ENCODE measurements at regions not wholly inside any gene's neighbourhood (a gene's known extent, or its start where the extent isn't known, plus 50 kb on each side); places are given as distances from the start of the nearest gene placed in this dataset.

DNA sequence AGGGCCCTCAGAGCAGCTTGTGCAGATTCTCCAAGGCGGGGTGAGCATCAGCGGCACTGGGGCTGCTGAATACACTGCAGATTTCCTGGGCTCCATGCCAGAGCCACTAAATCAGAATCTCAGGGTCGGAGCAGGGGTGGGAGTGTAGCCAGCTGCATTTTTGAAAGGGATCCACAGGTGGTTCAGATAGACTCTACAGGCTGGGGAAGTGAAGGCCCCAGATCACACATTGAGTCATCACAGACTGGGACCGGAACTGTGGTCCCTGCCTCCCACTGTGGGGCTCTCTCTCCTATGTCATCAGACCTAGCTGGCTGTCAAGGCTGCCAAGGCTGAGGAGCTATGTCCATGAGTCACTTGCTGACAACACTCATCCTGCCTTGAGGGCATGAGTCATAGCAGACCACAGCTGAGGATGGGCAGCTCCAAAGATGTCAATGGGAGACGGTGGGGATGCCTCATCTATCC is 162.3 kb upstream of the MAMLD1 start (continued):
- TF ChIP-seq, protein P1, sequence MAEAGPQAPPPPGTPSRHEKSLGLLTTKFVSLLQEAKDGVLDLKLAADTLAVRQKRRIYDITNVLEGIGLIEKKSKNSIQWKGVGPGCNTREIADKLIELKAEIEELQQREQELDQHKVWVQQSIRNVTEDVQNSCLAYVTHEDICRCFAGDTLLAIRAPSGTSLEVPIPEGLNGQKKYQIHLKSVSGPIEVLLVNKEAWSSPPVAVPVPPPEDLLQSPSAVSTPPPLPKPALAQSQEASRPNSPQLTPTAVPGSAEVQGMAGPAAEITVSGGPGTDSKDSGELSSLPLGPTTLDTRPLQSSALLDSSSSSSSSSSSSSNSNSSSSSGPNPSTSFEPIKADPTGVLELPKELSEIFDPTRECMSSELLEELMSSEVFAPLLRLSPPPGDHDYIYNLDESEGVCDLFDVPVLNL (IDR thresholded peaks at IDR 0.05; ENCODE audit: low read depth, low read length): no peak
- TF ChIP-seq EGR1 (IDR thresholded peaks at IDR 0.05; ENCODE audit: borderline replicate concordance in 1 of 2, low read depth in 2 of 2, low read length in 2 of 2): no peak
- TF ChIP-seq, protein P2, sequence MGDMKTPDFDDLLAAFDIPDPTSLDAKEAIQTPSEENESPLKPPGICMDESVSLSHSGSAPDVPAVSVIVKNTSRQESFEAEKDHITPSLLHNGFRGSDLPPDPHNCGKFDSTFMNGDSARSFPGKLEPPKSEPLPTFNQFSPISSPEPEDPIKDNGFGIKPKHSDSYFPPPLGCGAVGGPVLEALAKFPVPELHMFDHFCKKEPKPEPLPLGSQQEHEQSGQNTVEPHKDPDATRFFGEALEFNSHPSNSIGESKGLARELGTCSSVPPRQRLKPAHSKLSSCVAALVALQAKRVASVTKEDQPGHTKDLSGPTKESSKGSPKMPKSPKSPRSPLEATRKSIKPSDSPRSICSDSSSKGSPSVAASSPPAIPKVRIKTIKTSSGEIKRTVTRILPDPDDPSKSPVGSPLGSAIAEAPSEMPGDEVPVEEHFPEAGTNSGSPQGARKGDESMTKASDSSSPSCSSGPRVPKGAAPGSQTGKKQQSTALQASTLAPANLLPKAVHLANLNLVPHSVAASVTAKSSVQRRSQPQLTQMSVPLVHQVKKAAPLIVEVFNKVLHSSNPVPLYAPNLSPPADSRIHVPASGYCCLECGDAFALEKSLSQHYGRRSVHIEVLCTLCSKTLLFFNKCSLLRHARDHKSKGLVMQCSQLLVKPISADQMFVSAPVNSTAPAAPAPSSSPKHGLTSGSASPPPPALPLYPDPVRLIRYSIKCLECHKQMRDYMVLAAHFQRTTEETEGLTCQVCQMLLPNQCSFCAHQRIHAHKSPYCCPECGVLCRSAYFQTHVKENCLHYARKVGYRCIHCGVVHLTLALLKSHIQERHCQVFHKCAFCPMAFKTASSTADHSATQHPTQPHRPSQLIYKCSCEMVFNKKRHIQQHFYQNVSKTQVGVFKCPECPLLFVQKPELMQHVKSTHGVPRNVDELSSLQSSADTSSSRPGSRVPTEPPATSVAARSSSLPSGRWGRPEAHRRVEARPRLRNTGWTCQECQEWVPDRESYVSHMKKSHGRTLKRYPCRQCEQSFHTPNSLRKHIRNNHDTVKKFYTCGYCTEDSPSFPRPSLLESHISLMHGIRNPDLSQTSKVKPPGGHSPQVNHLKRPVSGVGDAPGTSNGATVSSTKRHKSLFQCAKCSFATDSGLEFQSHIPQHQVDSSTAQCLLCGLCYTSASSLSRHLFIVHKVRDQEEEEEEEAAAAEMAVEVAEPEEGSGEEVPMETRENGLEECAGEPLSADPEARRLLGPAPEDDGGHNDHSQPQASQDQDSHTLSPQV (IDR thresholded peaks at IDR 0.05): no peak
- TF ChIP-seq SMAD5 (IDR thresholded peaks at IDR 0.05; ENCODE audit: low read depth): no peak
- no peak for TF ChIP-seq MTA2 (IDR thresholded peaks at IDR 0.05; ENCODE audit: low read depth)
- TF ChIP-seq EED (IDR thresholded peaks at IDR 0.05; ENCODE audit: low read depth): peak; percentile 96
- peak; percentile 65; the same call in 1 of the 2 replicates for TF ChIP-seq ZBED1 (IDR thresholded peaks at IDR 0.05; ENCODE audit: borderline replicate concordance)
- TF ChIP-seq IKZF2 (IDR thresholded peaks at IDR 0.05): peak; percentile 52 to 53; a peak in 3 of 4 replicates
- no peak for TF ChIP-seq MEF2B (IDR thresholded peaks at IDR 0.05; ENCODE audit: partially characterized antibody, poor library complexity, severe bottlenecking)
- TF ChIP-seq, protein P3, sequence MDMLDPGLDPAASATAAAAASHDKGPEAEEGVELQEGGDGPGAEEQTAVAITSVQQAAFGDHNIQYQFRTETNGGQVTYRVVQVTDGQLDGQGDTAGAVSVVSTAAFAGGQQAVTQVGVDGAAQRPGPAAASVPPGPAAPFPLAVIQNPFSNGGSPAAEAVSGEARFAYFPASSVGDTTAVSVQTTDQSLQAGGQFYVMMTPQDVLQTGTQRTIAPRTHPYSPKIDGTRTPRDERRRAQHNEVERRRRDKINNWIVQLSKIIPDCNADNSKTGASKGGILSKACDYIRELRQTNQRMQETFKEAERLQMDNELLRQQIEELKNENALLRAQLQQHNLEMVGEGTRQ (IDR thresholded peaks at IDR 0.05; ENCODE audit: borderline replicate concordance, low read depth, low read length): no peak
- TF ChIP-seq, protein P4, sequence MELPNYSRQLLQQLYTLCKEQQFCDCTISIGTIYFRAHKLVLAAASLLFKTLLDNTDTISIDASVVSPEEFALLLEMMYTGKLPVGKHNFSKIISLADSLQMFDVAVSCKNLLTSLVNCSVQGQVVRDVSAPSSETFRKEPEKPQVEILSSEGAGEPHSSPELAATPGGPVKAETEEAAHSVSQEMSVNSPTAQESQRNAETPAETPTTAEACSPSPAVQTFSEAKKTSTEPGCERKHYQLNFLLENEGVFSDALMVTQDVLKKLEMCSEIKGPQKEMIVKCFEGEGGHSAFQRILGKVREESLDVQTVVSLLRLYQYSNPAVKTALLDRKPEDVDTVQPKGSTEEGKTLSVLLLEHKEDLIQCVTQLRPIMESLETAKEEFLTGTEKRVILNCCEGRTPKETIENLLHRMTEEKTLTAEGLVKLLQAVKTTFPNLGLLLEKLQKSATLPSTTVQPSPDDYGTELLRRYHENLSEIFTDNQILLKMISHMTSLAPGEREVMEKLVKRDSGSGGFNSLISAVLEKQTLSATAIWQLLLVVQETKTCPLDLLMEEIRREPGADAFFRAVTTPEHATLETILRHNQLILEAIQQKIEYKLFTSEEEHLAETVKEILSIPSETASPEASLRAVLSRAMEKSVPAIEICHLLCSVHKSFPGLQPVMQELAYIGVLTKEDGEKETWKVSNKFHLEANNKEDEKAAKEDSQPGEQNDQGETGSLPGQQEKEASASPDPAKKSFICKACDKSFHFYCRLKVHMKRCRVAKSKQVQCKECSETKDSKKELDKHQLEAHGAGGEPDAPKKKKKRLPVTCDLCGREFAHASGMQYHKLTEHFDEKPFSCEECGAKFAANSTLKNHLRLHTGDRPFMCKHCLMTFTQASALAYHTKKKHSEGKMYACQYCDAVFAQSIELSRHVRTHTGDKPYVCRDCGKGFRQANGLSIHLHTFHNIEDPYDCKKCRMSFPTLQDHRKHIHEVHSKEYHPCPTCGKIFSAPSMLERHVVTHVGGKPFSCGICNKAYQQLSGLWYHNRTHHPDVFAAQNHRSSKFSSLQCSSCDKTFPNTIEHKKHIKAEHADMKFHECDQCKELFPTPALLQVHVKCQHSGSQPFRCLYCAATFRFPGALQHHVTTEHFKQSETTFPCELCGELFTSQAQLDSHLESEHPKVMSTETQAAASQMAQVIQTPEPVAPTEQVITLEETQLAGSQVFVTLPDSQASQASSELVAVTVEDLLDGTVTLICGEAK (IDR thresholded peaks at IDR 0.05; ENCODE audit: borderline replicate concordance): no peak
- TF ChIP-seq BACH1 (IDR thresholded peaks at IDR 0.05; ENCODE audit: borderline replicate concordance): no peak
- TF ChIP-seq SRF (IDR thresholded peaks at IDR 0.05; ENCODE audit: low read depth in 2 of 2, low read length in 2 of 2): 0 out of 4 replicates have a peak, but pooled peaks of 1 of the 2 experiments have one; percentile 21
- TF ChIP-seq TCF12 (IDR thresholded peaks at IDR 0.05; ENCODE audit: low read depth, low read length): peak; percentile 79; the same call in 1 of the 2 replicates
- no peak for TF ChIP-seq MEF2A (IDR thresholded peaks at IDR 0.05; ENCODE audit: insufficient read depth, low read depth, low read length)
- TF ChIP-seq EZH2 (IDR thresholded peaks at IDR 0.05; ENCODE audit: borderline replicate concordance, control insufficient read depth, low read depth, low read length): no peak
- no peak for TF ChIP-seq STAT3 (IDR thresholded peaks at IDR 0.05; ENCODE audit: low read depth, low read length)
- peak; percentile 43; the same call in 1 of the 2 replicates for TF ChIP-seq IKZF1 (conservative IDR thresholded peaks at IDR 0.05)
- TF ChIP-seq TCF3 (IDR thresholded peaks at IDR 0.05; ENCODE audit: borderline replicate concordance, insufficient read depth, low read depth, low read length): peak; percentile 94
- no peak for TF ChIP-seq KDM1A (IDR thresholded peaks at IDR 0.05; ENCODE audit: borderline replicate concordance)
